Sigmoid colon (tissue), 3 donors: ENCODE measurements at regions not wholly inside any gene's neighbourhood (a gene's known extent, or its start where the extent isn't known, plus 50 kb on each side); places are given as distances from the start of the nearest gene placed in this dataset.

Source experiments
- CTCF ChIP-seq, 4 experiments: fragments of 450-650 bp in 3 of 4; fragments of 200-600 bp in 1 of 4; IDR thresholded peaks; one replicate each; pipeline ENCODE4 v1.5.1; 2016 to 2019; ENCODE audit warnings: antibody characterized with exemption in 4 of 4, mild to moderate bottlenecking in 3 of 4, moderate library complexity in 2 of 4
- POLR2A ChIP-seq, 2 donors: fragments of 450-650 bp; IDR thresholded peaks; one replicate each; pipeline ENCODE4 v1.6.1; 2016; ENCODE audit warnings: antibody characterized with exemption in 2 of 2, mild to moderate bottlenecking in 2 of 2, moderate library complexity in 2 of 2

- TF ChIP-seq CTCF (IDR thresholded peaks at IDR 0.05) = no peak
- TF ChIP-seq POLR2A (IDR thresholded peaks at IDR 0.05) = no peak
Measured at GRCh38 chr5:111961862-111962261, 204.9 kb upstream of the NREP start.
